Type B pancreatic cell (in vitro differentiated cells): ENCODE measurements at regions not wholly inside any gene's neighbourhood (a gene's known extent, or its start where the extent isn't known, plus 50 kb on each side); places are given as distances from the start of the nearest gene placed in this dataset.

Experiments used
- DNase-seq: peaks from one replicate; pipeline ENCODE4 v3.0.0; 2021; ENCODE audit warnings: mixed read lengths; ENCODE audit not compliant: unreplicated experiment; ENCODE audit errors: extremely low spot score
- H3K27ac Mint-ChIP-seq: 2 replicates; pipeline ENCODE4 v1.8.0; 2021; ENCODE audit warnings: mild to moderate bottlenecking, mixed read lengths
- H3K27me3 Mint-ChIP-seq: 2 replicates; pipeline ENCODE4 v1.8.0; 2021; ENCODE audit warnings: mixed read lengths
- H3K36me3 Mint-ChIP-seq: 2 replicates; pipeline ENCODE4 v1.8.0; 2021; ENCODE audit warnings: mixed read lengths
- H3K4me1 Mint-ChIP-seq: one replicate; pipeline ENCODE4 v1.8.0; 2021; ENCODE audit warnings: mixed read lengths; ENCODE audit not compliant: unreplicated experiment
- H3K4me3 Mint-ChIP-seq: 2 replicates; pipeline ENCODE4 v1.8.0; 2021; ENCODE audit warnings: mild to moderate bottlenecking, mixed read lengths
- H3K9me3 Mint-ChIP-seq: 2 replicates; pipeline ENCODE4 v1.8.0; 2021; ENCODE audit warnings: mixed read lengths
- CTCF ChIP-seq: fragments of 200-600 bp; sonication (generic); conservative IDR thresholded peaks from 2 replicates; pipeline ENCODE4 v1.5.0; 2021; ENCODE audit warnings: antibody characterized with exemption, mild to moderate bottlenecking

- no peak for DNase-seq
- no peaks in the 10 kb centered on the region for H3K9me3 Mint-ChIP-seq
- H3K4me3 Mint-ChIP-seq, result no peak overlapping the region
- H3K27me3 Mint-ChIP-seq, result peaks cover 5% of the 10 kb centered on the region
- H3K36me3 Mint-ChIP-seq, result no peaks in the 10 kb centered on the region
- no peak for TF ChIP-seq CTCF
- H3K27ac Mint-ChIP-seq, result no peak overlapping the region
- peaks cover 4% of the 10 kb centered on the region for H3K4me1 Mint-ChIP-seq
Measured at GRCh38 chr5:125883223-125883622, 540.0 kb upstream of the GRAMD2B start.

GRCh38 chr5:125888358-125888757, 534.9 kb upstream of the GRAMD2B start:
- TF ChIP-seq CTCF, result no peak
- no peaks in the 10 kb centered on the region for H3K4me1 Mint-ChIP-seq
- no peaks in the 10 kb centered on the region for H3K36me3 Mint-ChIP-seq
- no peak overlapping the region for H3K4me3 Mint-ChIP-seq
- no peak for DNase-seq
- H3K27ac Mint-ChIP-seq, result no peak overlapping the region
- no peaks in the 10 kb centered on the region for H3K9me3 Mint-ChIP-seq
- H3K27me3 Mint-ChIP-seq, result no peaks in the 10 kb centered on the region

- H3K4me1 Mint-ChIP-seq, result no peaks in the 10 kb centered on the region
- no peaks in the 10 kb centered on the region for H3K9me3 Mint-ChIP-seq
- no peaks in the 10 kb centered on the region for H3K36me3 Mint-ChIP-seq
- H3K27me3 Mint-ChIP-seq, result no peaks in the 10 kb centered on the region
- H3K4me3 Mint-ChIP-seq, result no peak overlapping the region
- no peak for DNase-seq
- no peak for TF ChIP-seq CTCF
- no peak overlapping the region for H3K27ac Mint-ChIP-seq
Measured at GRCh38 chr5:125890511-125890931, 532.7 kb upstream of the GRAMD2B start.

- H3K27ac Mint-ChIP-seq, result no peak overlapping the region
- H3K36me3 Mint-ChIP-seq, result no peaks in the 10 kb centered on the region
- H3K4me3 Mint-ChIP-seq, result no peak overlapping the region
- no peaks in the 10 kb centered on the region for H3K27me3 Mint-ChIP-seq
- H3K9me3 Mint-ChIP-seq, result no peaks in the 10 kb centered on the region
- no peaks in the 10 kb centered on the region for H3K4me1 Mint-ChIP-seq
- no peak for DNase-seq
- TF ChIP-seq CTCF, result no peak
Measured at GRCh38 chr5:125891061-125891725, 532.0 kb upstream of the GRAMD2B start.

- H3K4me1 Mint-ChIP-seq, result peaks cover 8% of the 10 kb centered on the region
- TF ChIP-seq CTCF, result no peak
- H3K27me3 Mint-ChIP-seq, result no peaks in the 10 kb centered on the region
- H3K36me3 Mint-ChIP-seq, result no peaks in the 10 kb centered on the region
- no peak overlapping the region for H3K4me3 Mint-ChIP-seq
- H3K27ac Mint-ChIP-seq, result no peak overlapping the region
- no peak for DNase-seq
- H3K9me3 Mint-ChIP-seq, result no peaks in the 10 kb centered on the region
Measured at GRCh38 chr5:125894383-125894782, 528.8 kb upstream of the GRAMD2B start.

- DNase-seq, result no peak
- H3K4me3 Mint-ChIP-seq, result no peak overlapping the region
- H3K4me1 Mint-ChIP-seq, result peaks cover 8% of the 10 kb centered on the region
- no peaks in the 10 kb centered on the region for H3K36me3 Mint-ChIP-seq
- no peaks in the 10 kb centered on the region for H3K9me3 Mint-ChIP-seq
- H3K27me3 Mint-ChIP-seq, result no peaks in the 10 kb centered on the region
- H3K27ac Mint-ChIP-seq, result no peak overlapping the region
- no peak for TF ChIP-seq CTCF
Measured at GRCh38 chr5:125896368-125896767, 526.8 kb upstream of the GRAMD2B start.
